Chondrocyte (in vitro differentiated cells): ENCODE measurements at regions not wholly inside any gene's neighbourhood (a gene's known extent, or its start where the extent isn't known, plus 50 kb on each side); places are given as distances from the start of the nearest gene placed in this dataset.

ENCODE experiments used
- DNase-seq: peaks from one replicate; pipeline ENCODE4 v3.0.0; 2021; ENCODE audit warnings: mixed read lengths, low spot score
- H3K27ac Mint-ChIP-seq: one replicate; pipeline ENCODE4 v1.8.0; 2021; ENCODE audit warnings: mild to moderate bottlenecking, moderate library complexity, mixed read lengths; ENCODE audit not compliant: unreplicated experiment
- H3K27me3 Mint-ChIP-seq: 2 replicates; pipeline ENCODE4 v1.8.0; 2021; ENCODE audit warnings: low read depth, mixed read lengths
- H3K36me3 Mint-ChIP-seq: 2 replicates; pipeline ENCODE4 v1.8.0; 2021; ENCODE audit warnings: low read depth, mixed read lengths
- H3K4me1 Mint-ChIP-seq: 2 replicates; pipeline ENCODE4 v1.8.0; 2021; ENCODE audit warnings: low read depth, mild to moderate bottlenecking, mixed read lengths
- H3K4me3 Mint-ChIP-seq: one replicate; pipeline ENCODE4 v1.8.0; 2021; ENCODE audit warnings: mild to moderate bottlenecking, moderate library complexity, mixed read lengths; ENCODE audit not compliant: unreplicated experiment
- H3K9me3 Mint-ChIP-seq: 2 replicates; pipeline ENCODE4 v1.8.0; 2021; ENCODE audit warnings: low read depth, mixed read lengths
- CTCF ChIP-seq: fragments of 200-600 bp; sonication (generic); IDR thresholded peaks from 2 replicates; pipeline ENCODE4 v1.5.0; 2021; ENCODE audit warnings: antibody characterized with exemption, mild to moderate bottlenecking, moderate library complexity

- DNase-seq, result no peak
- no peak overlapping the region for H3K4me3 Mint-ChIP-seq
These were observed 142.2 kb downstream of the HERPUD2 start for GRCh38 chr7:35552691-35553090.

DNA sequence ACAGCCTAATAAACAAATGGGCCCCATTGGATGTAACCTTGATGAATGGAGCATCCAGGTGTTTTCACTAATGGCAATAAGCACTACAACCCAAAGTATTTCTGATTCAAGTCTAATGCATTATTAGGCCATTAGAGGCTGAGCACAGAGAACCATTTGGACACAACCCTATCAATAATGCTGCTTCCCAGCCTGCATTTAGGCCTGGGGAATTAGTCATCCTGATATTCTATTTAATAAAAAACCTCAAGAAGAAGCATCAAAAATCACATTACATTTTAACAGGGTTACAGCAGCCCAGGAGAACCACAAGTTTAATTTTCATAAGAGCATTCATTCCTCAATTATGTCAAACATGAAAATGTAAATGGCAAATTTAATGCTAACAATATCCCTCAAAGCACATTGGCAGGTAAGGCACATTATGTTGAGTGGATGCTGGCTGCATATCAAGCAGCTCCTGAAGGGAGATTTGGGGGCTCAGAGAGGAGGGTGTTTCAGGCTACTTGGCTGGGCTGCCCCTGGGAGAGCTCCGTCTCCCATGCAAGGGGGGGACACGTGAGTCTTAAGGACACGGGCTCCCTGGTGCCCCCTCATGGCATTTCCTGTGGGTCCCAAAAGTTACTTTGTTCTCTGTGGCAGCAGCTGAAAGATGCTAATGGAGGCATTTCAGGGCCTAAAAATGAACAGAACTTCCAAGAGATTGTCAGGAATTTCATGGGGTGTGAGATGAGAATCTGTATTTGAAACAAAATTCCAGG lies 143.4 kb downstream of the HERPUD2 start:
- no peak for DNase-seq
- no peaks in the 10 kb centered on the region for H3K9me3 Mint-ChIP-seq
- H3K36me3 Mint-ChIP-seq, result peaks cover 2% of the 10 kb centered on the region
- H3K27ac Mint-ChIP-seq, result no peak overlapping the region
- no peak for TF ChIP-seq CTCF
- H3K4me3 Mint-ChIP-seq, result no peak overlapping the region
- H3K27me3 Mint-ChIP-seq, result peaks cover 27% of the 10 kb centered on the region
- no peaks in the 10 kb centered on the region for H3K4me1 Mint-ChIP-seq

More at GRCh38 chr7:35552691-35553090, 142.2 kb downstream of the HERPUD2 start:
- peaks cover 21% of the 10 kb centered on the region for H3K27me3 Mint-ChIP-seq
- peaks cover 2% of the 10 kb centered on the region for H3K36me3 Mint-ChIP-seq
- H3K27ac Mint-ChIP-seq, result no peak overlapping the region
- H3K9me3 Mint-ChIP-seq, result no peaks in the 10 kb centered on the region
- H3K4me1 Mint-ChIP-seq, result no peaks in the 10 kb centered on the region
- no peak for TF ChIP-seq CTCF

DNA sequence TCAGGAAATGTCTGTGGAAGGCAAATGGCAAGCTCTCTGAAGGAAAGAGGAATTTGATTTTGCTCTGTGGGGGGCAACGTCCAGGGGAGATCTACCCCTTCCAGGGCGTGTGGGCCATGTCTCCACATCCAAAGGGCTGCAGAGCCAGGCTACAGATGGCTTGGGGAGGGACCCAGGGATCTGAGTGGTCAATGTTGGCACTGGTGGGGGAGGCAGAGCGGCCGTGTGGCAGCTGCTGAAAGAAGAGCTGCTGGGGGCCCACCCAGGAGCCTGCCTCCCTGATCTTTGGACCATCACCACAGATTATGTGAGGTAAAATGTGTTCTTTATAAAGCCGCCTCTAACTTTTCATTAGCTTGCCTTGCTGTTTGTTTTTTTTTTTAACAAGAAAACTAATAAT lies 144.1 kb downstream of the HERPUD2 start:
- no peaks in the 10 kb centered on the region for H3K9me3 Mint-ChIP-seq
- DNase-seq, result no peak
- peaks cover 2% of the 10 kb centered on the region for H3K36me3 Mint-ChIP-seq
- peaks cover 29% of the 10 kb centered on the region for H3K27me3 Mint-ChIP-seq
- no peak for TF ChIP-seq CTCF
- H3K27ac Mint-ChIP-seq, result no peak overlapping the region
- no peaks in the 10 kb centered on the region for H3K4me1 Mint-ChIP-seq
- H3K4me3 Mint-ChIP-seq, result no peak overlapping the region

GRCh38 chr7:35549781-35550180 lies 145.2 kb downstream of the HERPUD2 start:
- no peaks in the 10 kb centered on the region for H3K9me3 Mint-ChIP-seq
- no peak overlapping the region for H3K4me3 Mint-ChIP-seq
- H3K27me3 Mint-ChIP-seq, result peaks cover 31% of the 10 kb centered on the region
- no peaks in the 10 kb centered on the region for H3K4me1 Mint-ChIP-seq
- DNase-seq, result no peak
- H3K27ac Mint-ChIP-seq, result no peak overlapping the region
- no peak for TF ChIP-seq CTCF
- H3K36me3 Mint-ChIP-seq, result peaks cover 2% of the 10 kb centered on the region

GRCh38 chr7:35548291-35548690 lies 146.6 kb downstream of the HERPUD2 start:
- H3K4me1 Mint-ChIP-seq, result no peaks in the 10 kb centered on the region
- no peak for TF ChIP-seq CTCF
- no peaks in the 10 kb centered on the region for H3K9me3 Mint-ChIP-seq
- no peak for DNase-seq
- H3K27ac Mint-ChIP-seq, result no peak overlapping the region
- H3K27me3 Mint-ChIP-seq, result peaks cover 35% of the 10 kb centered on the region
- no peak overlapping the region for H3K4me3 Mint-ChIP-seq
- peaks cover 2% of the 10 kb centered on the region for H3K36me3 Mint-ChIP-seq
